ENCODE measurements at regions not wholly inside any gene's neighbourhood (a gene's known extent, or its start where the extent isn't known, plus 50 kb on each side); places are given as distances from the start of the nearest gene placed in this dataset.

DNA sequence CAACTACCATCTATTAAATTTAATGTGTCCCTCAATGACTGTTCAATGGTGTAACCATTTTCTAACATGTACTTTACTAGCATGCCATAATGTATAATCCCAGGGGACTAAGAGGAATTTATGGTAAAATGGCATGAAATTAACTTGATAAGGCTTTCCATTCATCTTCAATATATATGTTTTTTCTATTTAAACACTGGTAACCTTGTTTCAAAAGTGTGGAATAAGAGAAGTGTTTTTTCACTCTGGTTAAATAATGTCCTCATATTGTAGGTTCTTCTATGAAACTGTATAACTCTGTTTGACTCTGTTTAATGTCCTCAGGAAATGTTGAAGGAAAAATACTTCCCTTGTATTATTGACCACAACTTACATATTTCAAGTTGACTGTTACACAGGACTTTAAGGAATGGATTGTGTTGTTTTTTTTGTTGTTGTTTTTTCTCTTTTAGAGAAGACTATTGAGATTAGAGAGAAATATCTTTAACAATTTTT lies 113.8 kb upstream of the ARSJ start:
- no peak for TF ChIP-seq POLR2A (IDR thresholded peaks at IDR 0.05; ENCODE audit: low read depth, low read length)
- no peak for TF ChIP-seq POLR2AphosphoS5 (IDR thresholded peaks at IDR 0.05; ENCODE audit: low read depth, low read length)
- TF ChIP-seq TAF1 (IDR thresholded peaks at IDR 0.05; ENCODE audit: borderline replicate concordance, low read depth, low read length): no peak
